ENCODE measurements at regions not wholly inside any gene's neighbourhood (a gene's known extent, or its start where the extent isn't known, plus 50 kb on each side); places are given as distances from the start of the nearest gene placed in this dataset.
"Not testable (repeated sequence)": the region's sequence is repeated elsewhere in the genome, so short reads cannot be mapped to it uniquely, and the experiment has no call there.

GRCh38 chr14:34049790-34050189, 98.9 kb upstream of the EGLN3 start:
- TF ChIP-seq CTCF (IDR thresholded peaks at IDR 0.05; ENCODE audit: low read depth, low read length, missing control alignments), result no peak
- DNase-seq (ENCODE audit: extremely low read depth, low read depth), result no peak

GRCh38 chr14:34049187-34049586, 98.3 kb upstream of the EGLN3 start:
- not testable (repeated sequence) for H3K4me3 ChIP-seq (replicated peaks; ENCODE audit: low read depth, low read length); DNase-seq (ENCODE audit: extremely low read depth, low read depth)

More at GRCh38 chr14:34049790-34050189, 98.9 kb upstream of the EGLN3 start:
- H3K4me3 ChIP-seq (replicated peaks; ENCODE audit: low read depth, low read length), result no peak overlapping the region

- no peak for TF ChIP-seq CTCF (IDR thresholded peaks at IDR 0.05; ENCODE audit: low read depth, low read length, missing control alignments)
- no peak for DNase-seq (ENCODE audit: extremely low read depth, low read depth)
- no peak overlapping the region for H3K4me3 ChIP-seq (replicated peaks; ENCODE audit: low read depth, low read length)
These were observed 96.1 kb upstream of the EGLN3 start for GRCh38 chr14:34046799-34047520.

- DNase-seq (ENCODE audit: extremely low read depth, low read depth), result no peak
- no peak for TF ChIP-seq CTCF (IDR thresholded peaks at IDR 0.05; ENCODE audit: low read depth, low read length, missing control alignments)
These were observed 93.9 kb upstream of the EGLN3 start for GRCh38 chr14:34044666-34045306.

GRCh38 chr14:34044373-34044637, 93.4 kb upstream of the EGLN3 start:
- no peak for TF ChIP-seq CTCF (IDR thresholded peaks at IDR 0.05; ENCODE audit: low read depth, low read length, missing control alignments)
- no peak overlapping the region for H3K4me3 ChIP-seq (replicated peaks; ENCODE audit: low read depth, low read length)
- DNase-seq (ENCODE audit: extremely low read depth, low read depth), result no peak

More at GRCh38 chr14:34044666-34045306, 93.9 kb upstream of the EGLN3 start:
- no peak overlapping the region for H3K4me3 ChIP-seq (replicated peaks; ENCODE audit: low read depth, low read length)

- H3K4me3 ChIP-seq (replicated peaks; ENCODE audit: low read depth, low read length), result no peak overlapping the region
These were observed 92.9 kb upstream of the EGLN3 start for GRCh38 chr14:34043627-34044372.

More at GRCh38 chr14:34043627-34044372, 92.9 kb upstream of the EGLN3 start:
- TF ChIP-seq CTCF (IDR thresholded peaks at IDR 0.05; ENCODE audit: low read depth, low read length, missing control alignments), result no peak
- DNase-seq (ENCODE audit: extremely low read depth, low read depth), result no peak
